Right lobe of liver (tissue), 6 donors: ENCODE measurements at regions not wholly inside any gene's neighbourhood (a gene's known extent, or its start where the extent isn't known, plus 50 kb on each side); places are given as distances from the start of the nearest gene placed in this dataset.

Experiments
- ATAC-seq, 4 donors: fragments of 200-7000 bp; cut with Tn5 transposase; one replicate each; pipeline ENCODE4 v1.9.1; 2020; ENCODE audit warnings: mild to moderate bottlenecking in 4 of 4, moderate library complexity in 4 of 4
- DNase-seq, 3 donors: peaks; one replicate each; pipeline ENCODE4 v3.0.0-alpha.2; 2020
- H3K27ac ChIP-seq, 3 donors: fragments of 200-600 bp; one replicate each; pipeline ENCODE4 v1.8.0; 2022
- H3K27me3 ChIP-seq, 2 donors: fragments of 200-600 bp; one replicate each; pipeline ENCODE4 v1.8.0; 2022
- H3K36me3 ChIP-seq, 4 donors: fragments of 200-600 bp; sonication (generic) in 1 of 4; one replicate each; pipeline versions ENCODE4 v1.5.1 to v1.8.0; 2017 to 2022; ENCODE audit warnings: control low read depth in 1 of 4
- H3K4me1 ChIP-seq, 4 donors: fragments of 200-600 bp; sonication (generic) in 1 of 4; one replicate each; pipeline versions ENCODE4 v1.5.1 to v1.8.0; 2017 to 2022; ENCODE audit warnings: control low read depth in 1 of 4
- H3K4me3 ChIP-seq, 3 donors: fragments of 200-600 bp; one replicate each; pipeline ENCODE4 v1.8.0; 2022
- H3K9me3 ChIP-seq, 4 donors: fragments of 200-600 bp; sonication (generic) in 1 of 4; one replicate each; pipeline versions ENCODE4 v1.5.1 to v1.8.0; 2017 to 2022; ENCODE audit warnings: control low read depth in 1 of 4
- CTCF ChIP-seq, 4 donors: fragments of 200-600 bp in 3 of 4; fragments of 450-650 bp in 1 of 4; IDR thresholded peaks; one replicate each; pipeline versions ENCODE4 v1.5.1 to v1.8.0; 2016 to 2022; ENCODE audit warnings: antibody characterized with exemption in 4 of 4, mild to moderate bottlenecking in 2 of 4
- POLR2A ChIP-seq: fragments of 450-650 bp; IDR thresholded peaks from one replicate; pipeline ENCODE4 v1.6.1; 2017; ENCODE audit warnings: antibody characterized with exemption, mild to moderate bottlenecking
- WGBS: methylation state at CpG from one replicate; pipeline ENCODE4 v1.1.6; 2018; ENCODE audit warnings: low coverage, low lambda C conversion rate; ENCODE audit not compliant: insufficient coverage; ENCODE audit errors: missing lambda C conversion rate; 5-methylcytosine and 5-hydroxymethylcytosine counted together
- intact Hi-C, 2 donors: fragments of 100-400 bp; cut with DNase I; formaldehyde crosslinking; loops; one replicate each; pipeline versions ENCODE4 v1.11.2 to v1.14.1; 2022
- donor health status: DM: no; HTN: yes; CAD: no.
- donor health status: DM: no; HTN: no; CAD: no.
- donor health status: DM: no; HTN: no; CAD: no.
- donor health status: DM: no; HTN: yes; CAD: no.
- donor health status: DM: no; HTN: yes; CAD: no.

GRCh38 chr2:186917866-186918265 is 68.9 kb upstream of the ZSWIM2 start:
- ATAC-seq (no peak), DNase-seq (no peak)
- Histone ChIP-seq H3K27ac (no peak overlapping the region), H3K9me3 (no peaks in the 10 kb centered on the region), H3K4me3 (no peak overlapping the region), H3K36me3 (no peaks in the 10 kb centered on the region), H3K4me1 (no peaks in the 10 kb centered on the region), H3K27me3 (no peaks in the 10 kb centered on the region)
- intact Hi-C loops = no loop called here
- TF ChIP-seq POLR2A = no peak
- TF ChIP-seq CTCF (IDR thresholded peaks at IDR 0.05) = no peak
- 35% methylated on average over 3 of the region's 3 CpGs for WGBS

GRCh38 chr2:186913870-186914269 is 64.9 kb upstream of the ZSWIM2 start:
- Histone ChIP-seq H3K36me3 (no peaks in the 10 kb centered on the region), H3K4me3 (no peak overlapping the region), H3K4me1 (no peaks in the 10 kb centered on the region), H3K9me3 (no peaks in the 10 kb centered on the region), H3K27ac (no peak overlapping the region), H3K27me3 (no peaks in the 10 kb centered on the region)
- 38% methylated on average over 5 of the region's 5 CpGs for WGBS
- intact Hi-C loops = no loop called here
- ATAC-seq (no peak), DNase-seq (no peak)
- TF ChIP-seq CTCF (IDR thresholded peaks at IDR 0.05) (no peak), POLR2A (no peak)

GRCh38 chr2:186912979-186913378 is 64.0 kb upstream of the ZSWIM2 start:
- intact Hi-C loops = no loop called here
- Histone ChIP-seq H3K27ac (no peak overlapping the region), H3K4me3 (no peak overlapping the region), H3K27me3 (no peaks in the 10 kb centered on the region), H3K4me1 (no peaks in the 10 kb centered on the region), H3K9me3 (no peaks in the 10 kb centered on the region), H3K36me3 (no peaks in the 10 kb centered on the region)
- ATAC-seq (no peak), DNase-seq (no peak)
- no peak for TF ChIP-seq POLR2A
- TF ChIP-seq CTCF (IDR thresholded peaks at IDR 0.05) = no peak
- WGBS = 44% methylated on average over 2 of the region's 2 CpGs

GRCh38 chr2:186911551-186912085 is 62.6 kb upstream of the ZSWIM2 start:
- ATAC-seq = no peak
- no peak overlapping the region for H3K27ac ChIP-seq
- TF ChIP-seq POLR2A (no peak), CTCF (IDR thresholded peaks at IDR 0.05) (no peak)
- no peaks in the 10 kb centered on the region for H3K4me1 ChIP-seq
- WGBS = 79% methylated on average over 3 of the region's 8 CpGs
- no peaks in the 10 kb centered on the region for H3K36me3 ChIP-seq
- no peaks in the 10 kb centered on the region for H3K9me3 ChIP-seq
- intact Hi-C loops = no loop called here
- no peaks in the 10 kb centered on the region for H3K27me3 ChIP-seq
- no peak overlapping the region for H3K4me3 ChIP-seq
- DNase-seq = no peak

GRCh38 chr2:186910996-186911395 is 62.0 kb upstream of the ZSWIM2 start:
- no peak for TF ChIP-seq CTCF (IDR thresholded peaks at IDR 0.05)
- no peak for TF ChIP-seq POLR2A
- H3K9me3 ChIP-seq = no peaks in the 10 kb centered on the region
- no peak overlapping the region for H3K27ac ChIP-seq
- H3K27me3 ChIP-seq = no peaks in the 10 kb centered on the region
- WGBS = 41% methylated on average over 4 of the region's 4 CpGs
- DNase-seq = no peak
- no peak for ATAC-seq
- no peaks in the 10 kb centered on the region for H3K4me1 ChIP-seq
- intact Hi-C loops = no loop called here
- H3K4me3 ChIP-seq = no peak overlapping the region
- no peaks in the 10 kb centered on the region for H3K36me3 ChIP-seq
